Lung microvascular endothelial cell (primary cell): ENCODE measurements at regions not wholly inside any gene's neighbourhood (a gene's known extent, or its start where the extent isn't known, plus 50 kb on each side); places are given as distances from the start of the nearest gene placed in this dataset.
"Not testable (repeated sequence)": the region's sequence is repeated elsewhere in the genome, so short reads cannot be mapped to it uniquely, and the experiment has no call there.

ENCODE experiments used
- DNase-seq, 2 donors: peaks; one replicate each; pipeline versions ENCODE4 v3.0.0 to v3.0.0-alpha.2; 2010; ENCODE audit warnings: low read depth in 2 of 2

DNA sequence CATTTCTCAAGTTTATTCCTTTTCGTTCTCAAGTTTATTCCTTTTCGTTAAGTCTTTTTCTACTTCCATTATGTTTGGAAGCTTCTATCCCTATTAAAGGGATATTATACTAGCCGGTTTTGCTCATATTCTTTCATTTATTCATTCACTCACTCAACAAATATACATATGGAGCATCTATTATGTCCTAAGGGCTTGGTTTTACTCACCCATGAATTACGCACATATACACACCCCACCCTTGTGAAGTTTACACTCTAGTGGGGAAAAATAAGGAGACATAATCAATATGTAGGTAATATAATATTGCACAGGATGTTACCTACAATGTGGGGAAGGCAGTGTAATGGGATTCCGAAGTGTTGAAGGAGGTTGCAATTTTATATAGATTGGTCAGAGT, 90.5 kb downstream of the ACTL7B start:
- no peak for DNase-seq

DNA sequence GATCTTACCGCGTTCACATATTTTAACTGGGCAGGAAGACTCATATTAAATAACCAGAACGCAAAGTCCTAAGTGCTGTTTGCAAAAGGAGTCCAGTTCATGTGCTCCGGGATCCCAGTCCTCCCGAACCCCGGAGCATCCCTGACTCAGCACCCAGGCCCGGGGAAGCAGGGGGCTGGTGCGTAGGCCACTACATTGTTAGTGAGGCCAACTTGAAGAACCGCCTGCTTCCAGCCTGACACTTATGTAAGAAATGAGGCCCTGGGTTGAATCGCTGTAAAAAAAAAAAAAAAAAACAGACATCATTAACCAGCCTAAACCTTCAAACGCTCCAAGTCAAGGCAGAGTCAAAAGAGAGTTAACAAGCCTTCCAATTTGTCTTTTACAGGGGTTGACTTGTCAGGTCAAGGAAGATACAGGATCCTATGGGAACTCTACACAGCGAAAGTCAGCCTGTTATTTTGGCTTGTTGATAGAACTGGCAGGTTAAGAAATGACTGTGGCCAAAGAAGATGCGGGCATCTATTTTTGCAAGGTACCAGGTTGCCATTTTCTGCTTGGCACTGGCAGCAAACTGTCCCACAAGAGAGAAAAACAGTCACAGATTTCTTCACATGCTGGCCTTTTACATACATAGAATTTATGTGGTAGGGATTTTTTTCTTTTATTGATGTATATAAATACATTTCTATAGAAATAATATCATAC, 93.3 kb downstream of the ACTL7B start:
- no peak for DNase-seq

DNA sequence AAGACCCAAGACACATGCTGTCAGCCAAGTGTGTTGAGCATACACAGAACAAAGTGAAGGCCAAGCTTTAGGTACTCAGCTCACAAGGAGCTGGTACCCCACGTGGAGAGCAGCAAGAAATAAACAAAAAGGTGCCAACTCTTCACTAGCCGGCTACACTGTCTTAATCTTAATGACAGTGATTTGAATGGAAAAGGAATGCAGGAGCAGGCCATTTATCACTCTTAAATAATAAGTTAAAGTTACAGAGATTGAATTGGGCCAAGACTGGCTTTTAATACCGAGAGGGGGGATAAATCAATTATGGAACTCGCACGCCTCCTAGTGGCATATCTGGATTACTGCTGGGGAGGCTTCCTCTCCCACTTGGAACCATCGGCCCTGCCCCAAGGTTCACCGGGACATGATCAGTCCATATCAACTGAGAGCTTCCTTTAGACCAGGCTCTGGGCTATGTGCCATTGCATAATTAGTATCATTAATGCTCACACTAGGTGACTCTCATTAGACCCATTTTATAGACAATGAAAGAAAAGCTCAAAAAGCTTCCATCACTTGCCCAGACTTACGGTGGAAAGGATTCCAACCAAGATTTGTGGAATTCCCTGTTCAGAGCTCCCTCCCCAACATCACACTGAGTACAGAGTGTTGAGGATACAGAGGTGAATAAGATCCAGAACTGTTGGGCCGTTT, 94.0 kb downstream of the ACTL7B start:
- peak; percentile 57 to 71 for DNase-seq

DNA sequence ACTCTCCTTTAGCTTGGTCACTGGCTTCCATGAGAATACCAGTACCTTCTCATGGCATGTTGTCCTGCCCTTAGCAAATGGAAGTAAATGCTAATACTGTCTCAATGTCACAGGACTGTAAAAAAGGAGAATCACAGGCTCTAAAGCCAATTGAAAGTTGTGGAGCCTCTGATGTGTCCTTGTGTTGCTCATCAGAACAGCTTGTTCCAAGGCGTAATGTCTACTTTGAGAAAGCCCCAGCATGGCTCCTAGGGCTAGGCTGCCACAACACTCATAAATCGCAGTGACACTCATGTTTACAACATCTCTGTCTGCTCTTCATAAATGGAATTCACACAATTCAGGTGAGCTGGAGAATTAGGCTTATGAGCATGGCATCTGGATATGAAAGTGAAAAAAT, 94.9 kb downstream of the ACTL7B start:
- DNase-seq, result no peak

DNA sequence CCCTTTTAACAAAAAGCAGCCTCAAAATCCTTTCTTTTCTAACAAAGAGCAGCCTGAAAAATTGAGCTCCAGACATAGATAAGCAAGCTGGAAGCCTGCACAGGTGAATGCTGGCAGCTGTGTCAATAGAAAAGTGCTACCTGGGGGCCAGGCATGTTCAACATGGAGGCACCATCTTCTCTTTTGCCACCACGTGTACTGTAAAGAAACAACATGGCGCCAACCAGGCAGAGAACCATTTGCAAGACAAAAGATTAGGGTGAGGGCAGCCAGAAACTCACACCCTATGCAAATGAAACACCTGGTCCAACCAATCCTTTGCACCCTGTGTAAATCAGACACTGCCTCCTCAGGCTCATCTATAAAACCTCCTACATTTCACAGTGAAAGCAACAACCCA, 96.0 kb downstream of the ACTL7B start:
- no peak for DNase-seq

DNA sequence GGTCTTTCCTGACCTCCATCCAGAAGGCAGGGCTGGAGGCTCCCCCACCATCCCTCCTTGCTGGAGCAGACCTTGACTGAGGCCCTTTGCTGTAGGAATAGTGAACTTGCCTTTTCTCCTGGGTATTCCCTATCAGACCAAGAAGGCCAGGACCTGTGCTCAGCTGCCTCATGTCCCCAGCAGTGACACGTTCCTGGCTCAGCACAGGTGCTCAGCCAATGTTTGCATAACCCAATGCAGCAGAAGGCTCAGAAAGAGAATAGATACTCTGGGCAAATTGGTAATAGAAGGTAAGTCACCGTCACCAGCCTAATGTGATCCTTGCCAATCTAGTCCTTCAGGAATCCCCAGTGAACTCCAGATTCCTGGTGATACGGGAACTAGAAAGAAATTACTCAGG, 96.4 kb downstream of the ACTL7B start:
- no peak for DNase-seq

DNA sequence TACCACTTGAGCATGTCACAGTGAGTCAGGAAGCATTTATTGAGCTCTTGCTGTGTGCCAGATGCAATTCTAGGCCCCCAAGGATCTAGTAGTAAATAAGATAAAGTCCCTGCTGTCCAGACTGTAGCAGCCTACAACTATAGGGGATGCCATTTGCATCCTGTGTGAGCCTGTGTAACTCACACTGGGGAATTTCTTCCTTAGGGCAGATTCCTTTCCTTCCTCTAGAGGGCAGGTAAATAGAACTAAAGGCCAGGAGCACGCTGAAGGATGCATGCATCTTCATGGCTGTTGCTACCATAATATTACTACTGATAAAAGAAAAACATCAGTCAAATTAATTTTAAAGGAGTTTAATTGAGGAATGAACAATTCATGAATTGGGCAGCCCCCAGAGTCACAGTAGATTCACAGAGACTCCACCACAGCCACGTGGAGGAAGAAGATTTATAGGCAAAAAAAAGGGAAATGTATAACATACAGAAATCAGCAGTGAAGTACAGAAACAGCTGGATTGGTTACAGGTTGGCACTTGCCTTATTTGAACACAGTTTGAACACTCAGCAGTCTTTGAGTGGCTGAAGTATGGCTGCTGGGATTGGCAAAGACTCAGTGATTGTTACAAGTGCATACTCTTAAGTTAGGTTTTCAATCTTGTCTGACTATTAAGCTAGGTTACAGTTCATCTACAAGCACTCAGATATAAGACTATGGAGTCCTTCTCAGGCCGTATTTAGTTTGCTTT, 98.9 kb downstream of the ACTL7B start:
- DNase-seq, result no peak

DNA sequence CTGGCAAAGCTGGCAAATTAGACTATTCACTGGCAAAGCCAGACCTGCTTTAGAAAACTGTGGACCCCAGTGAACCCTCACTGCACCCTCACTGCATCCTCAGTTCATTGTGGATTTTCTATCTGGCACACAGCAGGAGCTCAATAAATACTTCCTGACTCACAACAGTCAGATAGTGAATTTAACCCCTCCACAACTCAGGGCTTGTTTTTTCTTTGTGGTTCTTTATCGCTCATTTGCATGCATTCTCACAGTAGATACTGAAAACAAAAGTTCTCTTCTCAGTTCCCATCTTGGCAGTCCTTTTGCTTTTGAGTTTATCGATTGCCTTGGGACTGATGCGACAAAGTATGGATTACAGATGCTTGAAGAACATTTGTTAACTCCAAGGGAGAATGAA, 99.8 kb downstream of the ACTL7B start:
- DNase-seq, result no peak

DNA sequence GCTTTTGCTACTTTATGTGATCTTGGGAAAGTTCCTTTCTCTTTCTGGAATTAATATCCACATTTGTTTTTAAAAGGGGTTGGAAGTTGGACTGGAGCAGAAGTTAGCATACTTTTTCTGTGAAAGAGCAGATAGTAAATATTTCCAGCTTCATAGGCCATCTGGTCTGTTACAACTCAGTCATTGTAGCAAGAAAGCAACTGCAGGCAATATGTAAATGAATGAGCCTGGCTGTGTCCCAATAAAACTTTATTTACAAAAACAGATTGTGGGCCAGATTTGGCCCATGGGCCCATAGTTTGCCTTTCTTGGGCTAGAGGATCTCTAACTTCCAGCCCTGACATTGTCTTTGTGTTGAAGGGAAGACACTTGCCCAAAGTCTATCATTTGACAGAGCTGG, 104.4 kb downstream of the ACTL7B start:
- no peak for DNase-seq

DNA sequence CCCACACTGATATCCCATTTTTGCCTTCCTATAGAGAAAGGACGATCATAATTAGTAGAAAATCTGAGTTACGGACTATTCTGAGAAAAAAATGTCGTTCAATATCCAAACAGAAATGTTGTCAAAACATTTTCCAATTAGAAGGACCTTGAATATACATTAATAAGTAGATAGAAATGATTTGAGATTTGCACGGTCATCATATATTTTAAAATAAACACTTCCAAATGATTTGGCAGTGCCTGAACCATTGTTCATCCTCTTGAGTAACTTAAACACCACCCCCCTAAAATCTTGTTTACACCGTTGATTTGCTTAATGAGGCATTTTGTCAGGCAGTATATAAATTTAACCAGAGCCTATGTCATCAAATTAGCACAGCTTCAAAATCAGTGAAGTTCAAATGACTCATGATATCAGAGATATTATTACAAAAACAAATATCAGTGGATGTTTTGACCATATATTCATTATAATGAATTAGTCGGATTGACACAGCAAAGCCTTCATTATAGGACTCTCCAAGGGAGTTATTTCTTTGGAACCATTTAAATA, 105.0 kb downstream of the ACTL7B start:
- DNase-seq, result no peak

DNA sequence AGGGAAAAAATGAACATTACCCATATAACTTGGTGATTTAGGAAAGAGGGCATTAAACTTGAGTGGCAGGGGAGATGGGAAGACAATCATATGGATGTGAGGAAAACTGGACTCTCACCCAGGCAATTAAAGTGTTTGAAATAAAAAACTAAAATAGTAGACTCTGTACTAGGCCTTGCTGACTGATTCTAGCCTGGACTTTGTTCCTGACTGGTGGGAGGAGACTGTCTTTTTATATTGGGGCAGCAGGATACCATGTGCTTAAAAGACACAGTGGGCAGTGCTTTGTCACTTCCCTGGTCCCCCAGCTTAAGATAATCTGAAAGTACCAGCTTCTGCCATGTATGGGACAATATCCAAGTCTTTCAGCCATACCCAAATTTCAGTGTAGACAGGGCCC, 107.0 kb downstream of the ACTL7B start:
- no peak for DNase-seq

DNA sequence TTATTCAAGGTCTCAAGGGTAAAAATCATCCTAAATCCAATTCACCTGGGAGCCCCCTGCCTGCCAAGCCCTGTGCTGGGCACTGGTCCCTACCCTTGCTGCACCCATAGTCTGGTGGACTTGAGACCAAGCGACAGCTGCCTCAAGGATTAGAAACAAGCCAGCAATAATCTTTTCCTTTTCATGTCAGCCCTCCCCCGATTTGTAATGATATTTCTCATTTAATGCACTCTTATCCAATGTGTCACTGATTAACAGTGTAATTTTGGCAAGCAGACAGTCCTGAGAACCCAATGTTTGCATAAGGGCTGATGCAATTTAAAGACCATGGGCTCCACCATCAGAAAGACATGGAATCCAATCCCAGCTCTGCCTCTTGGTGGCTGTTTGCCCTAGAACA, 108.9 kb downstream of the ACTL7B start:
- DNase-seq, result no peak

DNA sequence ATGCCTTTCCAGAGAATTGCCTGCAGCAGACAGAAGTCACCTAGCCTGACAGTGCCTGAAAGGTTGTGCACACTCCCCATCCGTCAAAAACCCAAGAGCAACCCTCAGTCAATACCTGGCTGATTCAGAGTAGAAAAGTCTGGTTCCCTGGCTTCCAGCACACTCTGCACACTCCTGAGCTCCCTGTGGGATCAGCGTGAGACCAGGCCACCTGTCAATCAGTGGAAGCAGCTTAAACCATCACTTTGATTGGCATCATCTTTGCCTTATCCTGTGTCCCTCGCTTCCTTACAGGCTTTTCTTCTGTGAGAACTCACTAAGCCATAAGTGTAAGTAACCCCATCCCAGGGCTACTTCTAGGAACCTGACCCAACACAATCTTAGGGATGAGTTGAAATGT, 109.8 kb downstream of the ACTL7B start:
- no peak for DNase-seq

DNA sequence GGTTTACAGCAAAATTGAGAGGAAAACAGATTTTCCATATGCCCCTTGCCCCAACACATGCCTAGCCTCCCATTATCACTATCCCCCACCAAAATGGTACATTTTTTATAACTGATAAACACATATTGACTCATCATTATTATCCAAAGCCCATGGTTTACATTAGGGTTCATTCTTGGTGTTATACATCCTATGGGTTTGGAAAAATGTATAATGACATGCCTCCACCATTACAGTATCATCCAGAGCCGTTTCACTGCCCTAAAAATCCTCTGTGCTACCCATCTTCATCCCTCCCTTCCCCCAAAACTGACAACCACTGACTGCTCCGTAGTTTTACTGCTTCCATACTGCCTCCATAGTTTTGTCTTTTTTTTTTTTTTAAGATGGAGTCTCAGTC, 111.1 kb downstream of the ACTL7B start:
- DNase-seq, result no peak

DNA sequence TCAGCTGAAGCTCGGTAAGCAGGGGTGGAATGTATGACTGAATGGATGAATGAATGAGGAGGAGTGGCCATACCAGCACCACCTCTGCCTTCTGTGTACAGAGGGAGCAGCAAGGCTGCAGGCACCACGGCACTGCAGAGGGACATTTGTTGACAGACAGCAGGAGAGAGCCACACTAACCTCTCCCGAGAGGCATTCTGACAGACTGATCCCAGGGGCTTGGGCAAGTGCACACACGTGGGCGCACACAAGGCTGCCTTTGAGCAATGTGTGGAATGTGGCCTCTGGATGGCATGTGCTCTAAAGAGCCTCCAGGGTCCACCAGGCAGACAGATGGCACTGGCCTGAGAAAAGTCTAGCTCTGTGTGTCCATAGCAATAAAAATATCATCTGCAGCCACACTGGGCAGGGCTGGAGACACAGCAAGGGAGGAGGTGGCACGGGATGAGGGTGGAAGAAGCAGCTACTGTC, 111.8 kb downstream of the ACTL7B start:
- DNase-seq, result no peak

DNA sequence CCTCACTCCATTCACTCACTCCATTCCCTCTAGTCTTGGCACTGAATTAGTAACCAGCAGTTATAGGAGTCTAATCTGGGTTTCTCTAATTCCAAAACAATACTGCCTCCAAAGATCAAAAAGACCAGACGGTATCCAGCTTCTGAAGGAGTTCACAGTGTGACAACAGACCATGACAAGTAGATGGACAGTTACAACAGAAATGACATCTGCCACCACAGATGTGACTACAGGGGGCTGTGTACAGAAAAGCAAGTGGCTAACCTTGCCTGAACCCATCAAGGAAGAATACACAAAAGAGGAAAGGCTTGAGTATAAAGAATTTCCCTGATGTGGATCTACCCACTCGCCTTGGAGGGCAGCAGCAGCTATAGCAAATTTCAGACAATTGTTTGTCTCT, 112.4 kb downstream of the ACTL7B start:
- DNase-seq, result no peak

DNA sequence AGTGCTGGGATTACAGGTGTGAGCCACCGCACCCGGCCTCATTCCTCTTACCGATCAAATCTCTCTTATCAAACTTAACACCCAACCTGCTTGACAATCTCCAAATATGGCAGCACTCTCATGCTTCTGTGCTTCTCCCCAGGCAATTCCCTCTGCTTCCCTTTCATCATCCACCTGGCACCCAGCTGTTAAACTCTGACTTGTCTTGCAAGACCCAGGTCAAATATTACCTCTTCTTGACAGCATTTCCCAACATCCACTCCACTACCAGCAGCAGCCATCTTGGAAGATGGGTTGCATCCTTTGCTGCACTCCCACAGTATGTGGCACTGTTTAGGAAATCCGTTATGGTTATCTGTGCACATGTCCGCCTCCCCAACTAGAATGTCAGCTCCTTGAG, 113.6 kb downstream of the ACTL7B start:
- no peak for DNase-seq

DNA sequence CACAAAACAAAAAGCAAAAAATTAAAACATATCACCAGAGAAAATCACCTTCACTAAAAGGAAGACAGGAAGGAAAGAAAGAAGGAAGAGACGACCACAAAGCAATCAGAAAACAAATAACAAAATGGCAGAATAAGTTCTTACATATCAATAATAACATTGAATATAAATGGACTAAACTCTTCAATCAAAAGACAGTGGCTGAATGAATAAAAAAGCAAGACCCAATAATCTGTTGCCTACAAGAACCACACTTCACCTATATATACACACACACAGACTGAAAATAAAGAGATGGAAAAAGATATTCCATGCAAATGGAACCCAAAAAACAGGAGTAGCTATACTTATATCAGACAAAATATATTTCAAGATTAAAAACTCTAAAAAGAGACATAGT, 124.5 kb downstream of the ACTL7B start:
- DNase-seq, result not testable (repeated sequence)

DNA sequence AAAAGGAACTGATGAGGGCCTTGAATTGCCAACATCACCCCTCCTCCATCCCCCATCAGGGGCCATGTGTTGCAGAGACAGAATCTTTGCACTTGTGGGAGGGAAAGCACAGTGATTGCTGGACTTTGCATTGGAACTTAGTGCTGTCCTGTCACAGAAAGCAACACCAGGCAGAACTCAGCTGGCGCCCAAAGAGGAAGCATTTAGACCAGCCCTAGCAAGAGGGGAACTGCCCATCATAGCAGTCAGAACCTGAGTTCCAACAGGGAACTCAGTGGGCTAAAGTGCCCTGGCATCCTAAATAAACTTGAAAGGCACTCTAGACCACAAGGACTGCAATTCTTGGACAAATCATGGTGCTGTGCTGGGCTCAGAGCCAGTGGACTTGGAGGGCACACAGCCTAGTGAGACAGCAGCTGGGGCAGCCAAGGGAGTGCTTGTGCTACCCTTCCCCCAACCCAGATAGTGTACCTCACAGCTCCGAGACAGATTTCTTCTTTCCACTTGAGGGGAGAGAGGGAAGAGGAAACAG, 128.1 kb downstream of the ACTL7B start:
- no peak for DNase-seq

DNA sequence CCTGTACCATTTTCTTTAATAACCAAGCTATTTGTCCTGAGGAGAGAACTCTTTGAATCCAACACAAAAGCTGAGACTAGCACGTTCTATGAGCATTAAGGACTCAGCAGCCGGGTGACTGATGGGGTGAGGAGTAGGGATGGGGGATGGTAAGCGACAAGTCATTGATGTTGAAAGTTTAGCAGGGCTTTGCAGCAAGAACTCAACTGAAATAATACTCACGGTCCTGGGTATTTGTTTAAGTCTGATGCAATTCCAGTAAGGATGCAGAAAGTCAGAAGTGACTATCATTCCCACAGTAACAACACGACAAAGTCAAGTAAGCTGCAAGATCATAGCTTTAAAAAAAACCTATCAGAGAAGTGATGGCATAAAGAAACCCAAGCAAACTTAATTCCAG, 131.1 kb downstream of the ACTL7B start:
- no peak for DNase-seq

DNA sequence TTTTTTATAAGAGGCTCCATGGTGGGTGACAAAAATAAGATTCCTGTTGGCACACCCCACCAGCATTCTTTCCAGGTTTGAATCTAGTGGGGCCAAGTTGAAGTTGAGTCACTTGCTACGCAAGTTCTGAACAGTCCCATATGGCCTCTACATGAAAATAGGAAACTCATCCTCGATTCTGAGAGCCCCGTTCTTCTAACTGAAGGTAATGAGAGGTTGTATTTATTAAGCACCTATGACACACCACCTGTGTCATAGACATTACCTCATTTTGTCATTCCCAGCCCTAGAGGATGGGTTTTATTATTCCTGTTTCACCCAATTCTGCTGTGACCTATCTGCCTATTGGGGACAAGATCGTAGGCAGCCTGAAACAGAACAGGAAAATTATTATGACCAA, 131.7 kb downstream of the ACTL7B start:
- no peak for DNase-seq

DNA sequence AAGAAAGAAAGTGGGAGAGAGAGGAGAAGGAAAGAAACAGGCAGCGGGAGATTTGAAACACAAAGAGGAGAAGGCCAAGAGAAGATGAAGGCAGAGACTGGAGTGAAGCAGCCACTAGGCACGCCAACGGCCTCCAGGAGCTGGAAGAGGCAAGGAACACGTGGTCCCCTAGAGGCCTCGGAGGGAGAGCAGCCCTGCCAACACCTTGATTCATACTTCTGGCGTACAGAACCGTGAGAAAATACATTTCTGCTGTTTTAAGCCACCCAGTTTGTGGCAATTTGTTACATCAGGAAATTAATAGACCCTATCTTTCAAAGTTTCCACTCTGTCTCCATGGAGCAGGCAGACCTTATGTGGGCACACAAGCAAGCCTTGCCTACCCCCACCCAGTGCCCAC, 133.4 kb downstream of the ACTL7B start:
- no peak for DNase-seq
